ENCODE measurements at regions not wholly inside any gene's neighbourhood (a gene's known extent, or its start where the extent isn't known, plus 50 kb on each side); places are given as distances from the start of the nearest gene placed in this dataset.

- no peak for TF ChIP-seq CTCF (IDR thresholded peaks at IDR 0.05; ENCODE audit: low read length)
- TF ChIP-seq EZH2 (IDR thresholded peaks at IDR 0.05; ENCODE audit: borderline replicate concordance, low read length) = no peak
Measured at GRCh38 chr1:72481420-72481970, 199.2 kb upstream of the NEGR1 start.

All from OCI-LY1 (cell line).